SU-DHL-6 (cell line): ENCODE measurements at regions not wholly inside any gene's neighbourhood (a gene's known extent, or its start where the extent isn't known, plus 50 kb on each side); places are given as distances from the start of the nearest gene placed in this dataset.

Experiments used
- H2AFZ ChIP-seq: fragments of 200-600 bp; sonication (generic); 2 replicates; pipeline ENCODE4 v1.6.1; 2014; ENCODE audit warnings: low read depth, mild to moderate bottlenecking, moderate library complexity, mixed read lengths, antibody characterized with exemption, low read length; ENCODE audit not compliant: severe bottlenecking
- H3F3A ChIP-seq: fragments of 200-600 bp; shearing (Covaris generic); 2 replicates; pipeline ENCODE4 v1.6.0; 2016; ENCODE audit warnings: antibody characterized with exemption, mild to moderate bottlenecking; ENCODE audit not compliant: insufficient read depth
- H3K27ac ChIP-seq: fragments of 200-600 bp; sonication (generic); 2 replicates; pipeline ENCODE4 v1.5.1; 2016; ENCODE audit warnings: low read depth, mild to moderate bottlenecking, low read length, moderate library complexity, mixed read lengths
- H3K27me3 ChIP-seq: fragments of 200-600 bp; sonication (generic), shearing (Covaris generic); 2 replicates; pipeline ENCODE4 v1.6.0; 2014; ENCODE audit warnings: mild to moderate bottlenecking, low read length
- H3K36me3 ChIP-seq: fragments of 200-600 bp; sonication (generic); 2 replicates; pipeline ENCODE4 v1.6.1; 2014; ENCODE audit warnings: mild to moderate bottlenecking, low read length, mixed read lengths
- H3K4me2 ChIP-seq: fragments of 300-600, 200-600 bp; shearing (Covaris generic), sonication (generic); 2 replicates; pipeline ENCODE4 v1.6.0; 2014; ENCODE audit warnings: low read length, low read depth, mild to moderate bottlenecking; ENCODE audit not compliant: poor library complexity, severe bottlenecking
- H3K4me3 ChIP-seq: fragments of 200-600 bp; sonication (generic); 2 replicates; pipeline ENCODE4 v1.5.1; 2014; ENCODE audit warnings: antibody characterized with exemption, low read length, mild to moderate bottlenecking, mixed read lengths; ENCODE audit not compliant: insufficient read depth, poor library complexity, severe bottlenecking
- H3K79me2 ChIP-seq: fragments of 200-600 bp; sonication (generic); 2 replicates; pipeline ENCODE4 v1.6.1; 2014; ENCODE audit warnings: mild to moderate bottlenecking, low read length, moderate library complexity; ENCODE audit not compliant: insufficient read depth
- H3K9ac ChIP-seq: fragments of 200-600 bp; sonication (generic); 2 replicates; pipeline ENCODE4 v1.7.0; 2014; ENCODE audit warnings: mild to moderate bottlenecking, low read length
- H3K9me2 ChIP-seq: fragments of 200-600 bp; sonication (generic); replicated peaks from 2 replicates; pipeline ENCODE4 v1.6.1; 2014; ENCODE audit warnings: low read length; ENCODE audit not compliant: insufficient read depth
- H3K9me3 ChIP-seq: fragments of 200-600 bp; sonication (generic); 2 replicates; pipeline ENCODE4 v1.6.1; 2014; ENCODE audit warnings: low read length, mixed read lengths; ENCODE audit not compliant: insufficient read depth
- H4K20me1 ChIP-seq: fragments of 200-600 bp; sonication (generic); 2 replicates; pipeline ENCODE4 v1.6.1; 2014; ENCODE audit warnings: low read depth, mild to moderate bottlenecking, antibody characterized with exemption, low read length, moderate library complexity, mixed read lengths
- EZH2phosphoT487 ChIP-seq: fragments of 200-600 bp; sonication (generic), shearing (Covaris generic); conservative IDR thresholded peaks from 2 replicates; pipeline ENCODE4 v1.6.1; 2018; ENCODE audit warnings: mild to moderate bottlenecking, antibody characterized with exemption, low read length, moderate library complexity, mixed read lengths
- TF ChIP-seq, protein P1 (sequence below): fragments of 200-600 bp; sonication (generic); IDR thresholded peaks from one replicate; pipeline ENCODE4 v1.5.1; 2017; ENCODE audit warnings: antibody characterized with exemption, mild to moderate bottlenecking, low read length, moderate library complexity; ENCODE audit not compliant: insufficient read depth, poor library complexity, severe bottlenecking

GRCh38 chr2:122255924-122256323 lies 500.5 kb downstream of the TSN start:
- Histone ChIP-seq H3K9me3 (no peaks in the 10 kb centered on the region), H3K27me3 (no peaks in the 10 kb centered on the region), H3K79me2 (no peaks in the 10 kb centered on the region), H4K20me1 (no peaks in the 10 kb centered on the region), H3K9ac (no peak overlapping the region), H3F3A (no peaks in the 10 kb centered on the region), H3K27ac (no peak overlapping the region), H2AFZ (no peak overlapping the region), H3K36me3 (no peaks in the 10 kb centered on the region), H3K4me2 (no peak overlapping the region), H3K9me2 (no peaks in the 10 kb centered on the region), H3K4me3 (no peak overlapping the region)
- TF ChIP-seq, protein P1, sequence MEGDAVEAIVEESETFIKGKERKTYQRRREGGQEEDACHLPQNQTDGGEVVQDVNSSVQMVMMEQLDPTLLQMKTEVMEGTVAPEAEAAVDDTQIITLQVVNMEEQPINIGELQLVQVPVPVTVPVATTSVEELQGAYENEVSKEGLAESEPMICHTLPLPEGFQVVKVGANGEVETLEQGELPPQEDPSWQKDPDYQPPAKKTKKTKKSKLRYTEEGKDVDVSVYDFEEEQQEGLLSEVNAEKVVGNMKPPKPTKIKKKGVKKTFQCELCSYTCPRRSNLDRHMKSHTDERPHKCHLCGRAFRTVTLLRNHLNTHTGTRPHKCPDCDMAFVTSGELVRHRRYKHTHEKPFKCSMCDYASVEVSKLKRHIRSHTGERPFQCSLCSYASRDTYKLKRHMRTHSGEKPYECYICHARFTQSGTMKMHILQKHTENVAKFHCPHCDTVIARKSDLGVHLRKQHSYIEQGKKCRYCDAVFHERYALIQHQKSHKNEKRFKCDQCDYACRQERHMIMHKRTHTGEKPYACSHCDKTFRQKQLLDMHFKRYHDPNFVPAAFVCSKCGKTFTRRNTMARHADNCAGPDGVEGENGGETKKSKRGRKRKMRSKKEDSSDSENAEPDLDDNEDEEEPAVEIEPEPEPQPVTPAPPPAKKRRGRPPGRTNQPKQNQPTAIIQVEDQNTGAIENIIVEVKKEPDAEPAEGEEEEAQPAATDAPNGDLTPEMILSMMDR, result no peak
- TF ChIP-seq EZH2phosphoT487, result no peak

GRCh38 chr2:122261911-122262310 lies 506.5 kb downstream of the TSN start:
- no peak overlapping the region for H3K27ac ChIP-seq
- H3K4me2 ChIP-seq, result no peak overlapping the region
- no peak overlapping the region for H3K4me3 ChIP-seq
- TF ChIP-seq, protein P1, result no peak
- TF ChIP-seq EZH2phosphoT487, result no peak
- no peak overlapping the region for H2AFZ ChIP-seq
- no peaks in the 10 kb centered on the region for H3F3A ChIP-seq
- no peaks in the 10 kb centered on the region for H3K9me3 ChIP-seq
- no peak overlapping the region for H3K9ac ChIP-seq
- H3K79me2 ChIP-seq, result no peaks in the 10 kb centered on the region
- no peaks in the 10 kb centered on the region for H3K27me3 ChIP-seq
- no peaks in the 10 kb centered on the region for H4K20me1 ChIP-seq
- H3K9me2 ChIP-seq, result no peaks in the 10 kb centered on the region
- H3K36me3 ChIP-seq, result no peaks in the 10 kb centered on the region

- H3F3A ChIP-seq, result no peaks in the 10 kb centered on the region
- no peak overlapping the region for H3K9ac ChIP-seq
Measured at GRCh38 chr2:122263746-122264145, 508.3 kb downstream of the TSN start.

More at GRCh38 chr2:122263746-122264145, 508.3 kb downstream of the TSN start:
- no peaks in the 10 kb centered on the region for H3K36me3 ChIP-seq
- no peaks in the 10 kb centered on the region for H3K9me3 ChIP-seq
- no peaks in the 10 kb centered on the region for H3K79me2 ChIP-seq
- no peak for TF ChIP-seq EZH2phosphoT487
- TF ChIP-seq, protein P1, result no peak
- H4K20me1 ChIP-seq, result no peaks in the 10 kb centered on the region
- no peak overlapping the region for H3K4me3 ChIP-seq
- no peak overlapping the region for H2AFZ ChIP-seq
- no peak overlapping the region for H3K4me2 ChIP-seq
- H3K9me2 ChIP-seq, result no peaks in the 10 kb centered on the region
- H3K27me3 ChIP-seq, result no peaks in the 10 kb centered on the region
- H3K27ac ChIP-seq, result no peak overlapping the region
